Retinal pigment epithelial cell (primary cell): ENCODE measurements at regions not wholly inside any gene's neighbourhood (a gene's known extent, or its start where the extent isn't known, plus 50 kb on each side); places are given as distances from the start of the nearest gene placed in this dataset.

Experiments used
- DNase-seq: peaks from one replicate; pipeline ENCODE4 v3.0.0-alpha.2; 2010; ENCODE audit warnings: low read depth
- H3K4me3 ChIP-seq: 2 replicates; pipeline ENCODE4 v1.5.1; 2011; ENCODE audit warnings: mild to moderate bottlenecking, low read length, control low read depth, moderate library complexity
- TF ChIP-seq, protein P1 (sequence below): conservative IDR thresholded peaks from 2 replicates; pipeline ENCODE4 v1.5.1; 2011; ENCODE audit warnings: low read depth, low read length, control low read depth, inconsistent platforms

DNA sequence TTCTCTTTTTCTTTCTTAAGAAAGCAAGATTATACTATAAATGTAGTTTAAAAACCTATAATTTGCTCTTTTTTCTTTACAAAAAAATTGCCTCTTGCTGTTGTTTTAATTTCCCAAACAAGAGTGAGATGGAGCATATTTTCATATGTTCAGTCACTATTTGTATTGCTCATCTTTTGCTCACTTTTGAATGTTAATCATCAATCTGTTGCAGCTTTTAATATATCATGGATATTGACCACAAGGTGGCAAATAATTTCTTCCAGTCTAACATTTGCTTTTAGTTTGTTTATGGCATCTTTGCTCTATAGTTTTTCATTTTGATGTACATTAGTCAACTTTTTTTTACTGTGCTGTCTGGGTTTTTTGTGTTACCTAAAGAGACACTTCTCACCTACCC, 112.6 kb upstream of the THRB start:
- TF ChIP-seq, protein P1, sequence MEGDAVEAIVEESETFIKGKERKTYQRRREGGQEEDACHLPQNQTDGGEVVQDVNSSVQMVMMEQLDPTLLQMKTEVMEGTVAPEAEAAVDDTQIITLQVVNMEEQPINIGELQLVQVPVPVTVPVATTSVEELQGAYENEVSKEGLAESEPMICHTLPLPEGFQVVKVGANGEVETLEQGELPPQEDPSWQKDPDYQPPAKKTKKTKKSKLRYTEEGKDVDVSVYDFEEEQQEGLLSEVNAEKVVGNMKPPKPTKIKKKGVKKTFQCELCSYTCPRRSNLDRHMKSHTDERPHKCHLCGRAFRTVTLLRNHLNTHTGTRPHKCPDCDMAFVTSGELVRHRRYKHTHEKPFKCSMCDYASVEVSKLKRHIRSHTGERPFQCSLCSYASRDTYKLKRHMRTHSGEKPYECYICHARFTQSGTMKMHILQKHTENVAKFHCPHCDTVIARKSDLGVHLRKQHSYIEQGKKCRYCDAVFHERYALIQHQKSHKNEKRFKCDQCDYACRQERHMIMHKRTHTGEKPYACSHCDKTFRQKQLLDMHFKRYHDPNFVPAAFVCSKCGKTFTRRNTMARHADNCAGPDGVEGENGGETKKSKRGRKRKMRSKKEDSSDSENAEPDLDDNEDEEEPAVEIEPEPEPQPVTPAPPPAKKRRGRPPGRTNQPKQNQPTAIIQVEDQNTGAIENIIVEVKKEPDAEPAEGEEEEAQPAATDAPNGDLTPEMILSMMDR: no peak
- no peak overlapping the region for H3K4me3 ChIP-seq
- DNase-seq: no peak

DNA sequence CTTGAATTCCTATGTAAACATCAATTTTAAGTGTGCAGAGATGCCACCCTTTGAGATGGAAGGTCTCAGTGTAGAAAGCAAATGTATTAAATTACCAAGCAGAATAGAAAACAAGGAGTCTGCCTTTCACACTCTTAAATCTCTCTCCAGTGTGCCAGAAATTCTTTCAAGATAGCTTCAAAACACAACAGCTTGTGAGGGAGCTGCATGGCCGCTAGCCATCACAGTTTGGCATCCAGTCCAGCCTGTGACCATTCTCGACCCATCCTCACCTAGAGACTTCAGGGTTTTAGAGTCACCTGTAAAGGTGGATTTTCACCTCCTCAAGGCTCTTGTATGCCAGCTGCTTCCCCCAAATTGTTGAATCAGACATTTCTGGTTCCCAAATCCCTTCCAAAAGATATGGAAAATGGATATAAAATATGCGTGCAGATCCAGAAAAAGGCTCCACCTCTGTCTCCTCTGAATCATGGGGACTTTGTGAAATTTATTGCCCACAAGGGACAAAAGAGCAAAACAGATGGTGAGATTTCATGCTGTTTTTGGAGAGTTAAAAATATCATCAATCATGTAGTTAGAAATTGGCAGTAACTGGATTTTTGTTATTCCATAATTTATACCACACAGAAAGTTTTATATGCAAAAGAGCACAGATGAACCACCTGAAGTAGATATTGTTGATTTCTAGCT, 114.2 kb upstream of the THRB start:
- H3K4me3 ChIP-seq: no peak overlapping the region
- DNase-seq: no peak
- TF ChIP-seq, protein P1: no peak

DNA sequence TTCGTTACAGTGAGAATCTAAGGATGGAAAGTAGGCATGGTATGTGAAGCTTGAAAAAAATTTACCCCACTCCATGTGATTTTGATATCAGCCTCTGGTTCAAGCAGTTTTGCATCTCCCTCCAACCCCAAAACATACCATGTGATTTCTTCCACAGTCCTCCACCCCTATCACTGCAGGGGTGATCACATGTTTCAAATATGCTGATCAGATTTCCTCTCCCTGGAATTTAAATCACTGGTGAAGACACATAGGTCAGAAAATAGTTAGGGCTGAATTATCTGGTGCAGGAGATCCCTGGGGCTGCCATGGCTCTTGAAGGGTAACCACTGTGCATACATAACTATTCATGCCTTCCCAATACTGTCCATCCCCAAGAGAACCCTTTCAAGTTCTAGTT, 119.7 kb upstream of the THRB start:
- TF ChIP-seq, protein P1: no peak
- no peak for DNase-seq
- no peak overlapping the region for H3K4me3 ChIP-seq

DNA sequence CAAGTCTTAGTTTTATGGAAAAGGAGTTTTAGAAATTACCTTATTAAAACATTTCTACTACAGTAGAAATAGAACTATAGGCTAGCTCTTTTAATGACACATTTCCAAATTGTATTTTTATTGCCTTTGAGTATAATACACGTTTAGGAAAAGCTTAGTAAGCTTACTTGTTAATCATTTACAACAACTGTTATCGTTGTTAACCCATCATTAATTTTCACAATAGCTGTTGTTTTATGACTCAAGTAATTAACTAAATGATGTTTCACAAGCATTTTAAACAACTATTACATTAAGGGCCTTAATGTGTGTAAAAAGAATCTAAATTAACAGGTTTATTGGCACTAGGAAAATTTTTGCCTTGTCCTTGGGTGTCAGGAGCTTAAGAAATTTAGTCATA, 120.5 kb upstream of the THRB start:
- H3K4me3 ChIP-seq: no peak overlapping the region
- TF ChIP-seq, protein P1: no peak
- no peak for DNase-seq

DNA sequence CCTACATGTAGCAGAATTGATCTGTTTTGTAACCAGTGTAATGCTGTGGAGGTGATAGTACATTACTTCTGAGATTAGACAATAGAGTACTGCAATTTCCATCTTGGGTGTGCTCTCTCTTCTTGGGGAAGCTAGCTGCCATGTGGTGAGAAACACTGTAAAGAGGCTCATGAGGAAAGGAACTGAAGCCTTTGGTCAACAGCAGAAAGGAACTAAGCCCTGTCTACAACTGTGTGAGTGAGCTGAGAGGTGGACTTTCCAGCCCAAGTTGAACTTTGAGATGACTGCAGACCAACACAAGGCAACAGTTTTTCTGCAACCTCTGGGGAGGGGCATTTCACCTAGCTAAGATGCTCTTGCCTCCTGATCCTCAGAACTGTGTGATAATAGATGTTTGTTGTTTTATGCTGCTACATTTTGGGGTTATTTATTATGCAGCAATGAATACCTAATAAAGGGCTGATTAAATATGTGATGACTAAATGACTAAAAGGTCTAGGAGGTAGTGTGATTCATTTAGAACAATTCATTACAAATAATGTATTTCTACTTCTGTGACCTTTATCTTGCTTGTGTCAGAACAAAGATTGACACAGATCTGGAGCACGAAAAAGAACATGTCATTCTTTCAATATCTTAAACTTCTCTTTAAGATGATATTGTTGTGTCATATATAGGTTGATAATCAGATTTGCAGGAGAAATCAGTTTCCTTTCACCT, 121.6 kb upstream of the THRB start:
- TF ChIP-seq, protein P1: no peak
- no peak overlapping the region for H3K4me3 ChIP-seq
- DNase-seq: no peak

DNA sequence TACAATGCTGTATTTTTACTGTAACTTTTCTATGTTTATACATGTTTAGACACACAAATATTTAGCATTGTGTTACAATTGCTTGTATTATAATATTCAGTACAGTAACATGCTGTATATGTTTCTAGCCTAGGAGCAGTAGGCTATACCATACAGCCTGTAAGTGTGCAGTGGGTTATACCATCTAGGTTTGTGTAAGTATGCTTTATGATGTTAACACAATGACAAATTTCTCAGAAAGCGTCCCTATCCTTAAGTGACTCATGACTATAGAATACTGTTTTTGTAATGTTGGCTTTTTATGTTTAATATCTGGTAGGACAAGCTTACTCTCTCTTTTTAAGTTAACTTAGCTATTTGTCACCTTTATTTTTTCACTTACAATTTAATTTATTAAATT, 127.5 kb upstream of the THRB start:
- no peak for DNase-seq
- TF ChIP-seq, protein P1: no peak
- H3K4me3 ChIP-seq: no peak overlapping the region

DNA sequence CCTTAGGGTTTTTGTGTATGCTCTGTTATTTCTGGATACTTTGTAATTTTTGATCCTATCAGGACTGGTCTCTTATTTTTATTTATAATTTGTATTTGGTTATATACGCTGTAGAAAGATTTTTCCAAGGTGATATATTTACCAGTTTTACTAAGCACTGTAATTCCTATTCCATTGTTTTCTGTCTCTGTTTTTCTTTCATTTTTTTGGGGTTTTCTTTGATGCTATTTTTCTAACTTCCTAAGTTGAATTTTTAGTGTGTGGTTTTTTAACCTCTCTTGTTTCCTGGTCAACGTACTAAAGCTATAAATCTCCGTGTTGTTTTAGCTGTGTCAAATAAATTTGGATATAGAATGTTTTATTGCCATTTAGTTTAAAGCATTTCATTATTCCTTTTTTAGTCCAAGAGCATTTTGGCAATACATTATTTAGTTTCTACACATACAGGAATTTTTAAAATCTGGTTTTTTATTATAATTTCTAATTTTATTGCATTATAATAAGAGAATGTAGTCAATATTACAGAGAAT, 128.1 kb upstream of the THRB start:
- no peak overlapping the region for H3K4me3 ChIP-seq
- DNase-seq: no peak
- TF ChIP-seq, protein P1: no peak
